MG63 (cell line): ENCODE measurements at regions not wholly inside any gene's neighbourhood (a gene's known extent, or its start where the extent isn't known, plus 50 kb on each side); places are given as distances from the start of the nearest gene placed in this dataset.

ENCODE experiments used
- DNase-seq: peaks from one replicate; pipeline ENCODE4 v3.0.0-alpha.2; 2020
- H3K27me3 ChIP-seq: fragments of 250-450 bp; sonication (Bioruptor Pico); 2 replicates; pipeline ENCODE4 v1.5.1; 2020; ENCODE audit warnings: mild to moderate bottlenecking, moderate library complexity
- H3K36me3 ChIP-seq: fragments of 250-450 bp; sonication (Bioruptor Pico); 2 replicates; pipeline ENCODE4 v1.5.1; 2020; ENCODE audit warnings: mild to moderate bottlenecking, moderate library complexity
- H3K4me3 ChIP-seq: fragments of 250-450 bp; sonication (Bioruptor Pico); 2 replicates; pipeline ENCODE4 v1.5.1; 2020; ENCODE audit warnings: mild to moderate bottlenecking, moderate library complexity
- H3K9me3 ChIP-seq: fragments of 250-450 bp; sonication (Bioruptor Pico); 2 replicates; pipeline ENCODE4 v1.5.1; 2020; ENCODE audit warnings: mild to moderate bottlenecking, moderate library complexity

GRCh38 chr2:217206907-217207698 lies 347.2 kb upstream of the TNP1 start:
- Histone ChIP-seq H3K36me3 (no peaks in the 10 kb centered on the region; the same call in 1 of the 2 replicates), H3K9me3 (no peaks in the 10 kb centered on the region; the same call in 1 of the 2 replicates), H3K27me3 (no peaks in the 10 kb centered on the region), H3K4me3 (no peak overlapping the region)
- no peak for DNase-seq

- Histone ChIP-seq H3K9me3 (no peaks in the 10 kb centered on the region; the same call in 1 of the 2 replicates), H3K27me3 (no peaks in the 10 kb centered on the region), H3K4me3 (no peak overlapping the region), H3K36me3 (no peaks in the 10 kb centered on the region)
- DNase-seq: no peak
Observed at GRCh38 chr2:217206016-217206725, 346.3 kb upstream of the TNP1 start.

GRCh38 chr2:217204358-217204757 lies 344.5 kb upstream of the TNP1 start:
- no peaks in the 10 kb centered on the region for H3K27me3 ChIP-seq
- no peaks in the 10 kb centered on the region for H3K36me3 ChIP-seq
- no peaks in the 10 kb centered on the region for H3K9me3 ChIP-seq
- no peak for DNase-seq
- no peak overlapping the region for H3K4me3 ChIP-seq

GRCh38 chr2:217203086-217203485 lies 343.2 kb upstream of the TNP1 start:
- Histone ChIP-seq H3K9me3 (no peaks in the 10 kb centered on the region), H3K27me3 (no peaks in the 10 kb centered on the region), H3K36me3 (no peaks in the 10 kb centered on the region), H3K4me3 (no peak overlapping the region)
- DNase-seq: no peak

GRCh38 chr2:217199255-217199630 lies 339.4 kb upstream of the TNP1 start:
- Histone ChIP-seq H3K27me3 (no peaks in the 10 kb centered on the region), H3K36me3 (no peaks in the 10 kb centered on the region), H3K4me3 (no peak overlapping the region), H3K9me3 (no peaks in the 10 kb centered on the region)
- DNase-seq: no peak

- Histone ChIP-seq H3K4me3 (no peak overlapping the region), H3K9me3 (no peaks in the 10 kb centered on the region), H3K36me3 (no peaks in the 10 kb centered on the region), H3K27me3 (no peaks in the 10 kb centered on the region)
- no peak for DNase-seq
Observed at GRCh38 chr2:217195658-217196446, 336.0 kb upstream of the TNP1 start.

- no peak overlapping the region for H3K4me3 ChIP-seq
- H3K9me3 ChIP-seq: no peaks in the 10 kb centered on the region
- H3K36me3 ChIP-seq: no peaks in the 10 kb centered on the region
- no peak for DNase-seq
- no peaks in the 10 kb centered on the region for H3K27me3 ChIP-seq
Observed at GRCh38 chr2:217195016-217195415, 335.2 kb upstream of the TNP1 start.

GRCh38 chr2:217193431-217194340 lies 333.8 kb upstream of the TNP1 start:
- Histone ChIP-seq H3K4me3 (no peak overlapping the region), H3K27me3 (no peaks in the 10 kb centered on the region), H3K36me3 (no peaks in the 10 kb centered on the region), H3K9me3 (no peaks in the 10 kb centered on the region)
- no peak for DNase-seq

GRCh38 chr2:217192366-217192765 lies 332.5 kb upstream of the TNP1 start:
- H3K27me3 ChIP-seq: no peaks in the 10 kb centered on the region
- H3K4me3 ChIP-seq: no peak overlapping the region
- DNase-seq: no peak
- no peaks in the 10 kb centered on the region for H3K9me3 ChIP-seq
- no peaks in the 10 kb centered on the region for H3K36me3 ChIP-seq

GRCh38 chr2:217189747-217190146 lies 329.9 kb upstream of the TNP1 start:
- H3K9me3 ChIP-seq: no peaks in the 10 kb centered on the region
- no peak for DNase-seq
- H3K36me3 ChIP-seq: no peaks in the 10 kb centered on the region
- no peak overlapping the region for H3K4me3 ChIP-seq
- no peaks in the 10 kb centered on the region for H3K27me3 ChIP-seq

GRCh38 chr2:217189131-217189530 lies 329.3 kb upstream of the TNP1 start:
- no peaks in the 10 kb centered on the region for H3K27me3 ChIP-seq
- no peak for DNase-seq
- H3K9me3 ChIP-seq: no peaks in the 10 kb centered on the region
- no peak overlapping the region for H3K4me3 ChIP-seq
- no peaks in the 10 kb centered on the region for H3K36me3 ChIP-seq

GRCh38 chr2:217186668-217187159 lies 326.9 kb upstream of the TNP1 start:
- no peaks in the 10 kb centered on the region for H3K9me3 ChIP-seq
- H3K36me3 ChIP-seq: no peaks in the 10 kb centered on the region
- no peaks in the 10 kb centered on the region for H3K27me3 ChIP-seq
- no peak for DNase-seq
- no peak overlapping the region for H3K4me3 ChIP-seq

- Histone ChIP-seq H3K36me3 (no peaks in the 10 kb centered on the region), H3K9me3 (no peaks in the 10 kb centered on the region), H3K4me3 (no peak overlapping the region), H3K27me3 (no peaks in the 10 kb centered on the region)
- DNase-seq: no peak
Observed at GRCh38 chr2:217186152-217186551, 326.3 kb upstream of the TNP1 start.

GRCh38 chr2:217185265-217185995 lies 325.6 kb upstream of the TNP1 start:
- Histone ChIP-seq H3K27me3 (no peaks in the 10 kb centered on the region), H3K36me3 (no peaks in the 10 kb centered on the region), H3K9me3 (no peaks in the 10 kb centered on the region), H3K4me3 (no peak overlapping the region)
- no peak for DNase-seq

- Histone ChIP-seq H3K4me3 (no peak overlapping the region), H3K27me3 (no peaks in the 10 kb centered on the region), H3K36me3 (no peaks in the 10 kb centered on the region), H3K9me3 (no peaks in the 10 kb centered on the region)
- no peak for DNase-seq
Observed at GRCh38 chr2:217184242-217184641, 324.4 kb upstream of the TNP1 start.

GRCh38 chr2:217183471-217183870 lies 323.6 kb upstream of the TNP1 start:
- no peaks in the 10 kb centered on the region for H3K36me3 ChIP-seq
- DNase-seq: no peak
- no peak overlapping the region for H3K4me3 ChIP-seq
- H3K9me3 ChIP-seq: no peaks in the 10 kb centered on the region
- no peaks in the 10 kb centered on the region for H3K27me3 ChIP-seq
